OCI-LY1 (cell line): ENCODE measurements at regions not wholly inside any gene's neighbourhood (a gene's known extent, or its start where the extent isn't known, plus 50 kb on each side); places are given as distances from the start of the nearest gene placed in this dataset.

Experiments used
- CTCF ChIP-seq: fragments of 200-600 bp; sonication (generic), shearing (Covaris generic); IDR thresholded peaks from 2 replicates; pipeline ENCODE4 v1.5.1; 2017; ENCODE audit warnings: mild to moderate bottlenecking, antibody characterized with exemption, low read length, moderate library complexity, mixed read lengths
- EZH2 ChIP-seq: fragments of 200-600 bp; sonication (generic), shearing (Covaris generic); IDR thresholded peaks from 2 replicates; pipeline ENCODE4 v1.8.0; 2017; ENCODE audit warnings: borderline replicate concordance, mixed run types, mild to moderate bottlenecking, antibody characterized with exemption, low read length, moderate library complexity, mixed read lengths

GRCh38 chr10:124255556-124255955, 162.2 kb upstream of the CHST15 start:
- TF ChIP-seq CTCF (no peak), EZH2 (no peak)
